HCT116 (cell line): ENCODE measurements at regions not wholly inside any gene's neighbourhood (a gene's known extent, or its start where the extent isn't known, plus 50 kb on each side); places are given as distances from the start of the nearest gene placed in this dataset.

Experiments used
- ATAC-seq: fragments of 200-7000 bp; cut with Tn5 transposase; 2 replicates; pipeline ENCODE4 v1.9.1; 2020; ENCODE audit warnings: mild to moderate bottlenecking, moderate library complexity
- BruUV-seq: library from RNA; stranded (reverse); fragments of 400-500 nt; replicated peaks from 2 replicates; lab custom pipeline; 2021; lab: Mats Ljungman, UMichigan
- CTCF ChIA-PET: fragments of 300-600 bp; sonication (Branson Sonifier 250); formaldehyde crosslinking; loops from one replicate; lab custom pipeline; 2021; ENCODE audit warnings: antibody characterized with exemption; lab: Charles Lee
- POLR2A ChIA-PET: fragments of 300-600, 350-600 bp; sonication (Branson Sonifier 250); formaldehyde crosslinking; loops from one replicate; lab custom pipeline; 2021; ENCODE audit warnings: antibody characterized with exemption; lab: Charles Lee
- RAD21 ChIA-PET, 2 experiments: fragments of 300-600 bp; sonication (Branson Sonifier 250); formaldehyde crosslinking; loops; one replicate each; lab custom pipeline; 2023; ENCODE audit warnings: low total read pairs in 2 of 2; ENCODE audit not compliant: uncharacterized antibody in 2 of 2, unreplicated experiment in 2 of 2, low non-redundant PET in 1 of 2; lab: Charles Lee
- DNase-seq: peaks from one replicate; pipeline ENCODE4 v3.0.0-alpha.2; 2010; ENCODE audit warnings: low read depth, low spot score
- H2AFZ ChIP-seq: fragments of 200-600 bp; shearing (Covaris generic), sonication (generic); 2 replicates; pipeline ENCODE4 v1.6.1; 2017; ENCODE audit warnings: low read depth, mixed run types, mixed read lengths, antibody characterized with exemption, low read length; ENCODE audit not compliant: poor library complexity, severe bottlenecking
- H3K27ac ChIP-seq: 2 replicates; pipeline ENCODE4 v1.5.1; 2012; ENCODE audit warnings: low read depth, low read length
- H3K27me3 ChIP-seq: fragments of 200-600 bp; sonication (generic); 2 replicates; pipeline ENCODE4 v1.6.1; 2016; ENCODE audit warnings: mixed run types, low read length, mixed read lengths; ENCODE audit not compliant: insufficient read depth
- H3K36me3 ChIP-seq, 2 experiments: fragments of 200-500 bp in 1 of 2; fragments of 200-600 bp in 1 of 2; sonication (Bioruptor generic) in 1 of 2; sonication (generic) in 1 of 2; 2 replicates each; pipeline versions ENCODE4 v1.5.1 to v1.6.1; 2014 to 2016; ENCODE audit warnings: low read length in 2 of 2, inconsistent platforms in 1 of 2, mixed read lengths in 1 of 2, mixed run types in 1 of 2; ENCODE audit not compliant: insufficient read depth in 2 of 2, control insufficient read depth in 1 of 2
- H3K4me1 ChIP-seq, 2 experiments: fragments of 200-600 bp in 1 of 2; sonication (generic) in 1 of 2; 2 replicates each; pipeline versions ENCODE4 v1.5.1 to v1.6.1; 2012 to 2017; ENCODE audit warnings: low read length in 2 of 2, inconsistent platforms in 1 of 2, mild to moderate bottlenecking in 1 of 2, mixed read lengths in 1 of 2, mixed run types in 1 of 2, moderate library complexity in 1 of 2; ENCODE audit not compliant: insufficient read depth in 2 of 2, control insufficient read depth in 1 of 2
- H3K4me2 ChIP-seq: fragments of 200-600 bp; sonication (generic); 2 replicates; pipeline ENCODE4 v1.6.1; 2017; ENCODE audit warnings: mixed run types, low read length, mixed read lengths
- H3K4me3 ChIP-seq, 2 experiments: fragments of 200-600 bp in 1 of 2; sonication (generic) in 1 of 2; replicated peaks in 1 of 2; 2 replicates each; pipeline ENCODE4 v1.5.1; 2011 to 2016; ENCODE audit warnings: low read length in 2 of 2, control low read depth in 1 of 2, low read depth in 1 of 2, mild to moderate bottlenecking in 1 of 2, mixed read lengths in 1 of 2, mixed run types in 1 of 2
- H3K79me2 ChIP-seq: fragments of 200-600 bp; sonication (generic); 2 replicates; pipeline ENCODE4 v1.6.1; 2017; ENCODE audit warnings: mild to moderate bottlenecking, mixed run types, low read length, moderate library complexity, mixed read lengths; ENCODE audit not compliant: insufficient read depth
- H3K9ac ChIP-seq: fragments of 200-600 bp; sonication (generic); 2 replicates; pipeline ENCODE4 v1.6.1; 2016; ENCODE audit warnings: low read length, mixed read lengths
- H3K9me2 ChIP-seq: fragments of 200-600 bp; sonication (generic), shearing (Covaris generic); 2 replicates; pipeline ENCODE4 v1.6.1; 2017; ENCODE audit warnings: mixed run types, mild to moderate bottlenecking, moderate library complexity; ENCODE audit not compliant: insufficient read depth
- H3K9me3 ChIP-seq, 2 experiments: fragments of 200-500 bp in 1 of 2; fragments of 200-600 bp in 1 of 2; sonication (Bioruptor generic) in 1 of 2; sonication (generic) in 1 of 2; 2 replicates each; pipeline ENCODE4 v1.6.1; 2014 to 2017; ENCODE audit warnings: low read length in 2 of 2, mixed read lengths in 2 of 2, inconsistent platforms in 1 of 2, low read depth in 1 of 2, mild to moderate bottlenecking in 1 of 2, mixed run types in 1 of 2, moderate library complexity in 1 of 2; ENCODE audit not compliant: control insufficient read depth in 1 of 2, insufficient read depth in 1 of 2
- H4K20me1 ChIP-seq: fragments of 200-600 bp; sonication (generic), shearing (Covaris generic); 2 replicates; pipeline ENCODE4 v1.6.1; 2017; ENCODE audit warnings: mixed run types, mild to moderate bottlenecking, moderate library complexity; ENCODE audit not compliant: insufficient read depth
- ATF3 ChIP-seq: IDR thresholded peaks from 2 replicates; pipeline ENCODE4 v1.6.1; 2012
- CBX3 ChIP-seq: IDR thresholded peaks from 2 replicates; pipeline ENCODE4 v1.6.1; 2012; ENCODE audit warnings: low read depth
- CTCF ChIP-seq, 3 experiments: fragments of 200-600 bp in 1 of 3; sonication (generic) in 1 of 3; IDR thresholded peaks in 2 of 3; conservative IDR thresholded peaks in 1 of 3; 2 replicates each; pipeline ENCODE4 v1.5.1; 2012 to 2017; ENCODE audit warnings: low read depth in 2 of 3, low read length in 2 of 3, antibody characterized with exemption in 1 of 3, borderline replicate concordance in 1 of 3, control low read depth in 1 of 3, mild to moderate bottlenecking in 1 of 3, mixed read lengths in 1 of 3, mixed run types in 1 of 3, moderate library complexity in 1 of 3; ENCODE audit not compliant: insufficient read depth in 1 of 3
- EGR1 ChIP-seq: IDR thresholded peaks from 2 replicates; pipeline ENCODE4 v1.6.1; 2012; ENCODE audit warnings: low read depth
- ELF1 ChIP-seq: IDR thresholded peaks from 2 replicates; pipeline ENCODE4 v1.6.1; 2012; ENCODE audit warnings: low read depth, borderline replicate concordance
- EZH2 ChIP-seq: fragments of 200-600 bp; sonication (generic); IDR thresholded peaks from 2 replicates; pipeline ENCODE4 v1.6.1; 2017; ENCODE audit warnings: antibody characterized with exemption, mixed run types
- EZH2phosphoT487 ChIP-seq: fragments of 200-600 bp; IDR thresholded peaks from 2 replicates; pipeline ENCODE4 v1.6.1; 2018; ENCODE audit warnings: antibody characterized with exemption, borderline replicate concordance
- FOSL1 ChIP-seq: IDR thresholded peaks from 2 replicates; pipeline ENCODE4 v1.6.1; 2012; ENCODE audit warnings: low read depth
- JUND ChIP-seq: IDR thresholded peaks from 2 replicates; pipeline ENCODE4 v1.6.1; 2012
- MAX ChIP-seq: IDR thresholded peaks from 2 replicates; pipeline ENCODE4 v1.6.1; 2012
- POLR2AphosphoS5 ChIP-seq: IDR thresholded peaks from 2 replicates; pipeline ENCODE4 v1.6.1; 2011; ENCODE audit warnings: mild to moderate bottlenecking, low read depth, low read length, moderate library complexity
- RAD21 ChIP-seq: IDR thresholded peaks from 2 replicates; pipeline ENCODE4 v1.6.1; 2012; ENCODE audit warnings: low read depth, mild to moderate bottlenecking
- SIN3A ChIP-seq: IDR thresholded peaks from 2 replicates; pipeline ENCODE4 v1.6.1; 2012; ENCODE audit warnings: low read depth
- SP1 ChIP-seq: IDR thresholded peaks from 2 replicates; pipeline ENCODE4 v1.6.1; 2012; ENCODE audit warnings: low read depth
- SRF ChIP-seq: IDR thresholded peaks from 2 replicates; pipeline ENCODE4 v1.6.1; 2012; ENCODE audit warnings: low read depth
- TCF7L2 ChIP-seq: IDR thresholded peaks from 2 replicates; pipeline ENCODE4 v1.7.0; 2011; ENCODE audit warnings: borderline replicate concordance, inconsistent platforms; ENCODE audit not compliant: insufficient read depth, insufficient read length; ENCODE audit errors: extremely low read depth
- ZBTB33 ChIP-seq: IDR thresholded peaks from 2 replicates; pipeline ENCODE4 v1.6.1; 2011; ENCODE audit warnings: mild to moderate bottlenecking, low read length, moderate library complexity; ENCODE audit not compliant: insufficient replicate concordance; ENCODE audit errors: extremely low read depth
- ZFX ChIP-seq: fragments of 450-650 bp; IDR thresholded peaks from 2 replicates; pipeline ENCODE4 v1.6.1; 2017
- intact Hi-C: fragments of 100-400 bp; cut with micrococcal nuclease; formaldehyde crosslinking; loops from 2 replicates; pipeline ENCODE4 v1.10.0; 2022

GRCh38 chr17:69712801-69713311 is 298.4 kb downstream of the MAP2K6 start:
- POLR2A ChIA-PET: no interaction called here
- no peak for DNase-seq

More at GRCh38 chr17:69712801-69713311, 298.4 kb downstream of the MAP2K6 start:
- no peaks in the 10 kb centered on the region for H3K36me3 ChIP-seq
- CTCF ChIA-PET: no interaction called here
- BruUV-seq: no TSS peak
- TF ChIP-seq CBX3 (no peak), RAD21 (no peak), POLR2AphosphoS5 (no peak), EGR1 (no peak), SRF (no peak), ATF3 (no peak), EZH2phosphoT487 (no peak), SP1 (no peak), ZFX (no peak), ZBTB33 (no peak), SIN3A (no peak), MAX (no peak), EZH2 (no peak), CTCF (IDR thresholded peaks at IDR 0.05 in 2 of 3, conservative IDR thresholded peaks at IDR 0.05 in 1 of 3; ENCODE audit: borderline replicate concordance in 1 of 3, insufficient read depth in 1 of 3, low read depth in 2 of 3, low read length in 2 of 3) (no peak), JUND (no peak), TCF7L2 (no peak), FOSL1 (no peak), ELF1 (no peak)
- TF ChIP-seq, all 23 proteins: peak for 0
- H3K9me2 ChIP-seq: no peaks in the 10 kb centered on the region
- no peaks in the 10 kb centered on the region; a peak in 1 of 4 replicates for H3K9me3 ChIP-seq
- H2AFZ ChIP-seq: no peak overlapping the region
- ATAC-seq: no peak
- no peak overlapping the region for H3K9ac ChIP-seq
- no peak overlapping the region for H3K4me2 ChIP-seq
- intact Hi-C loops: no loop called here
- no peaks in the 10 kb centered on the region for H3K4me1 ChIP-seq
- H4K20me1 ChIP-seq: no peaks in the 10 kb centered on the region
- no peaks in the 10 kb centered on the region for H3K79me2 ChIP-seq
- RAD21 ChIA-PET: no interaction called here
- no peak overlapping the region for H3K27ac ChIP-seq
- H3K4me3 ChIP-seq: no peak overlapping the region
- H3K27me3 ChIP-seq: no peaks in the 10 kb centered on the region
